Progenitor cell of endocrine pancreas (in vitro differentiated cells): ENCODE measurements at regions not wholly inside any gene's neighbourhood (a gene's known extent, or its start where the extent isn't known, plus 50 kb on each side); places are given as distances from the start of the nearest gene placed in this dataset.

Experiments used
- DNase-seq: peaks from one replicate; pipeline ENCODE4 v3.0.0; 2021; ENCODE audit warnings: low spot score; ENCODE audit not compliant: unreplicated experiment
- H3K27ac Mint-ChIP-seq: 2 replicates; pipeline ENCODE4 v1.8.0; 2021; ENCODE audit warnings: mild to moderate bottlenecking, moderate library complexity, mixed read lengths
- H3K27me3 Mint-ChIP-seq: 2 replicates; pipeline ENCODE4 v1.8.0; 2021; ENCODE audit warnings: mixed read lengths
- H3K36me3 Mint-ChIP-seq: 2 replicates; pipeline ENCODE4 v1.8.0; 2022; ENCODE audit warnings: mixed read lengths; ENCODE audit not compliant: insufficient read depth
- H3K4me1 Mint-ChIP-seq: 2 replicates; pipeline ENCODE4 v1.8.0; 2021; ENCODE audit warnings: low read depth, mixed read lengths
- H3K4me3 Mint-ChIP-seq: 2 replicates; pipeline ENCODE4 v1.8.0; 2021; ENCODE audit warnings: low read depth, mild to moderate bottlenecking, moderate library complexity, mixed read lengths
- H3K9me3 Mint-ChIP-seq: 2 replicates; pipeline ENCODE4 v1.8.0; 2021; ENCODE audit warnings: low read depth, mixed read lengths
- TF ChIP-seq, protein P1 (sequence below): fragments of 200-600 bp; sonication (generic); IDR thresholded peaks from one replicate; pipeline ENCODE4 v1.5.0; 2021; ENCODE audit warnings: antibody characterized with exemption, mild to moderate bottlenecking; ENCODE audit not compliant: unreplicated experiment

DNA sequence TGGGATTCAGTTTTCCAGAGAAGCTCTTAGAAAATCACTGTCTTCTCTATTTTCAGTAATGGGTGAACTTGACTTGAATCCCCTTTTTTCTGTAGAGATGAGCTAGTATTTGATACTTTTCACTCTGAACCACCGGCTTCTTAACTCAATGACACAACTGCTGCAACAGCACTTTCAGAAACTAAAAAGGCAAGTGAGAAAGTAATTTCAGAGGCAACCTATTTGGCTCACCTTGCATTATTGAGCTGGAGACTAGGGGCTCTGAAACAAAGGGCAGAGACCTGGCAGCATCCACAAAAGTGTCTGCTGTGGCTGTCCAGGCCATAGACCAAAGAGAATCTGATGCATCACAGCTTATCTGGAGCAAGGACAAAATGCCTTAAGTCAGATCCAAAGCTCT is 289.8 kb upstream of the IRAK1BP1 start:
- Mint-ChIP-seq H3K36me3 (no peaks in the 10 kb centered on the region), H3K4me1 (peaks cover 7% of the 10 kb centered on the region), H3K4me3 (no peak overlapping the region), H3K27ac (no peak overlapping the region), H3K27me3 (no peaks in the 10 kb centered on the region), H3K9me3 (peaks cover 3% of the 10 kb centered on the region)
- TF ChIP-seq, protein P1, sequence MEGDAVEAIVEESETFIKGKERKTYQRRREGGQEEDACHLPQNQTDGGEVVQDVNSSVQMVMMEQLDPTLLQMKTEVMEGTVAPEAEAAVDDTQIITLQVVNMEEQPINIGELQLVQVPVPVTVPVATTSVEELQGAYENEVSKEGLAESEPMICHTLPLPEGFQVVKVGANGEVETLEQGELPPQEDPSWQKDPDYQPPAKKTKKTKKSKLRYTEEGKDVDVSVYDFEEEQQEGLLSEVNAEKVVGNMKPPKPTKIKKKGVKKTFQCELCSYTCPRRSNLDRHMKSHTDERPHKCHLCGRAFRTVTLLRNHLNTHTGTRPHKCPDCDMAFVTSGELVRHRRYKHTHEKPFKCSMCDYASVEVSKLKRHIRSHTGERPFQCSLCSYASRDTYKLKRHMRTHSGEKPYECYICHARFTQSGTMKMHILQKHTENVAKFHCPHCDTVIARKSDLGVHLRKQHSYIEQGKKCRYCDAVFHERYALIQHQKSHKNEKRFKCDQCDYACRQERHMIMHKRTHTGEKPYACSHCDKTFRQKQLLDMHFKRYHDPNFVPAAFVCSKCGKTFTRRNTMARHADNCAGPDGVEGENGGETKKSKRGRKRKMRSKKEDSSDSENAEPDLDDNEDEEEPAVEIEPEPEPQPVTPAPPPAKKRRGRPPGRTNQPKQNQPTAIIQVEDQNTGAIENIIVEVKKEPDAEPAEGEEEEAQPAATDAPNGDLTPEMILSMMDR = no peak
- DNase-seq = no peak

DNA sequence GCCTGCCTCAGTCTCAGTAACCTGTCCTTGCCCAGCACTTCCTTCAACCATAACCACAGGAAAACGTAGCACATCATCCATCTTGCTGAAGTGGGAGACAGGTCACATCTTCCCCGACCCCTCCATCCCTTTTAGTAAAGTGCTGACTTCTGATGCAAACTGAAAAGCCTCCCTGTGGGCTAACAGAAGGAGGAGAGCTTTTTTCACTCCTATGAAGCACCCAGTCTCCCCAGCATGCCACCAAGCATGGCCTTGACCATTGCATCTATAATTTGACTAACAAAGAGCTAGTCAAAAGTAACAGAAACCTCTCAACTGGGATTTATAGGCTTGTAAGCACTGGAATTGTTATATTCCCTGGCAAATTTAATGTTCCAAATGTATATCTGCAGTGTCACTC is 288.9 kb upstream of the IRAK1BP1 start:
- DNase-seq = no peak
- H3K4me3 Mint-ChIP-seq = no peak overlapping the region
- no peak overlapping the region for H3K27ac Mint-ChIP-seq
- H3K4me1 Mint-ChIP-seq = peaks cover 7% of the 10 kb centered on the region
- TF ChIP-seq, protein P1 = no peak
- H3K9me3 Mint-ChIP-seq = no peaks in the 10 kb centered on the region
- no peaks in the 10 kb centered on the region for H3K36me3 Mint-ChIP-seq
- H3K27me3 Mint-ChIP-seq = no peaks in the 10 kb centered on the region

DNA sequence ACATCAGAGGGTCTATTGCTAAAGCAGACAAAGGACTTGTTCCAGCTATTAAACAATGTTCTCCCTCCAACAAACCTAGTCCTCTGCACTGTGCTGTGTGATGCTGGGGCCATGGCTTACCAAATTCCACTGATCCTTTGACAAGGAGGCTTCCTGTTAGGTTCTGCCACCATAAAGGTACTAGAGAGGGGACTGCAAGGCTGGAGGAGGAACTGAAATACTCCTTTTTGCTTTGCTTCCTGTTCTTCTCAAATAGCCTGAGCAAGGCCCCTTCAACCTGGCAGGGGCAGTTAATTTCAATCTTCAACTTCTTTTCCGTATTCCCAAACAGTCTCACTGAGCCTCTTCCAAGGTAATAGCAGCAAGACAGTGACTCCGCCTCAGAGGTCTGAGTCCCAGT is 286.4 kb upstream of the IRAK1BP1 start:
- Mint-ChIP-seq H3K4me1 (peaks cover 13% of the 10 kb centered on the region), H3K36me3 (no peaks in the 10 kb centered on the region), H3K27me3 (no peaks in the 10 kb centered on the region), H3K27ac (no peak overlapping the region), H3K9me3 (no peaks in the 10 kb centered on the region), H3K4me3 (no peak overlapping the region)
- no peak for DNase-seq
- TF ChIP-seq, protein P1 = no peak

- Mint-ChIP-seq H3K4me1 (peaks cover 14% of the 10 kb centered on the region), H3K9me3 (no peaks in the 10 kb centered on the region), H3K27me3 (no peaks in the 10 kb centered on the region), H3K27ac (no peak overlapping the region), H3K36me3 (no peaks in the 10 kb centered on the region), H3K4me3 (no peak overlapping the region)
- DNase-seq = no peak
- TF ChIP-seq, protein P1 = no peak
These were observed 284.3 kb upstream of the IRAK1BP1 start for GRCh38 chr6:78583079-78583478.

- Mint-ChIP-seq H3K27me3 (no peaks in the 10 kb centered on the region), H3K4me1 (peaks cover 18% of the 10 kb centered on the region), H3K36me3 (no peaks in the 10 kb centered on the region), H3K9me3 (peaks cover 4% of the 10 kb centered on the region), H3K4me3 (no peak overlapping the region), H3K27ac (no peak overlapping the region)
- TF ChIP-seq, protein P1 = no peak
- DNase-seq = no peak
These were observed 277.9 kb upstream of the IRAK1BP1 start for GRCh38 chr6:78589436-78589835.
